Endodermal cell (in vitro differentiated cells): ENCODE measurements at regions not wholly inside any gene's neighbourhood (a gene's known extent, or its start where the extent isn't known, plus 50 kb on each side); places are given as distances from the start of the nearest gene placed in this dataset.

Experiments
- DNase-seq: peaks from one replicate; pipeline ENCODE4 v3.0.0-alpha.2; 2017
- H3K27ac ChIP-seq: 2 replicates; pipeline ENCODE4 v1.5.1; 2013; ENCODE audit warnings: mild to moderate bottlenecking, low read depth, low read length, moderate library complexity
- H3K27me3 ChIP-seq: 2 replicates; pipeline ENCODE4 v1.6.1; 2013; ENCODE audit warnings: mild to moderate bottlenecking, low read length, moderate library complexity; ENCODE audit not compliant: insufficient read depth, control insufficient read depth, poor library complexity, severe bottlenecking
- H3K36me3 ChIP-seq: 2 replicates; pipeline ENCODE4 v1.7.0; 2013; ENCODE audit warnings: mild to moderate bottlenecking, low read length, moderate library complexity; ENCODE audit not compliant: control insufficient read depth, insufficient read depth
- H3K4me1 ChIP-seq: one replicate; pipeline ENCODE4 v1.7.0; 2013; ENCODE audit warnings: low read length; ENCODE audit not compliant: control insufficient read depth, insufficient read depth
- H3K4me3 ChIP-seq: 2 replicates; pipeline ENCODE4 v1.5.1; 2013; ENCODE audit warnings: mild to moderate bottlenecking, low read length, moderate library complexity
- H3K9ac ChIP-seq: 2 replicates; pipeline ENCODE4 v1.6.1; 2013; ENCODE audit warnings: mild to moderate bottlenecking, low read length, moderate library complexity; ENCODE audit not compliant: poor library complexity, severe bottlenecking; ENCODE audit errors: extremely low read depth
- H3K9me3 ChIP-seq: 2 replicates; pipeline ENCODE4 v1.6.1; 2013; ENCODE audit warnings: mild to moderate bottlenecking, low read length, moderate library complexity; ENCODE audit not compliant: control insufficient read depth
- H3K27ac Mint-ChIP-seq: 2 replicates; pipeline ENCODE4 v1.8.0; 2020; ENCODE audit warnings: mixed read lengths
- H3K27me3 Mint-ChIP-seq: 2 replicates; pipeline ENCODE4 v1.8.0; 2021; ENCODE audit warnings: mild to moderate bottlenecking, mixed read lengths; ENCODE audit not compliant: insufficient read depth
- H3K36me3 Mint-ChIP-seq: 2 replicates; pipeline ENCODE4 v1.8.0; 2020; ENCODE audit warnings: low read depth, mixed read lengths
- H3K4me1 Mint-ChIP-seq: 2 replicates; pipeline ENCODE4 v1.8.0; 2020; ENCODE audit warnings: mixed read lengths
- H3K4me3 Mint-ChIP-seq: 2 replicates; pipeline ENCODE4 v1.8.0; 2020; ENCODE audit warnings: mild to moderate bottlenecking, moderate library complexity, mixed read lengths
- H3K9me3 Mint-ChIP-seq: 2 replicates; pipeline ENCODE4 v1.8.0; 2020; ENCODE audit warnings: mild to moderate bottlenecking, mixed read lengths
- WGBS, 2 experiments: methylation state at CpG; one replicate each; pipeline versions ENCODE4 v1.1.5 to v1.1.7; 2013; ENCODE audit warnings: missing lambda C conversion rate in 2 of 2, mixed read lengths in 1 of 2; ENCODE audit not compliant: insufficient coverage in 1 of 2, insufficient read length in 1 of 2; 5-methylcytosine and 5-hydroxymethylcytosine counted together
- TF ChIP-seq, protein P1 (sequence below): fragments of 200-600 bp; sonication (generic); conservative IDR thresholded peaks from 2 replicates; pipeline ENCODE4 v1.5.0; 2021; ENCODE audit warnings: antibody characterized with exemption, mild to moderate bottlenecking

DNA sequence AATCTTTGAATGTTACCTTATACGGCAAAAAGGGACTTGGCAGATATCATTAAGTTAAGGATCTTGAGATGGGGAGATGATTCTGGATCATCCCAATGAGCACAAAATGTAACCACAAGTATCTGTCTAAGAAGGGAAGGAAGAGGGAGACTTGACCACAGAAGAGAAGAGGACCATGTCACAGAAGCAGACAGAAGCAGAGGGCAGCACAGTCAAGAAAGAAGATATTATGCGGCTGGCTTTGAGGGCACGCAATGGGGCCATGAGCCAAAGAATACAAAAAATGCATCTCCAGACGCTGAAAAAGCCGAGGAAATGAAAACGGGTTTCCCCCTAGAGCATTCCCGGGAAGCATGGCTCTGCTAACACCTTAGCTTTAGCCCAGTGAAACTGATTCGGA, 225.3 kb downstream of the NR2F1-AS1 start:
- Mint-ChIP-seq H3K4me3 (no peak overlapping the region), H3K27ac (no peak overlapping the region), H3K9me3 (no peaks in the 10 kb centered on the region), H3K4me1 (peaks cover 5% of the 10 kb centered on the region), H3K36me3 (no peaks in the 10 kb centered on the region), H3K27me3 (no peaks in the 10 kb centered on the region)
- no peaks in the 10 kb centered on the region for H3K9me3 ChIP-seq
- no peak overlapping the region for H3K4me3 ChIP-seq
- WGBS, 2 experiments, result 92 to 97% methylated on average over 5 to 8 of the region's 8 CpGs
- no peaks in the 10 kb centered on the region for H3K27me3 ChIP-seq
- TF ChIP-seq, protein P1, sequence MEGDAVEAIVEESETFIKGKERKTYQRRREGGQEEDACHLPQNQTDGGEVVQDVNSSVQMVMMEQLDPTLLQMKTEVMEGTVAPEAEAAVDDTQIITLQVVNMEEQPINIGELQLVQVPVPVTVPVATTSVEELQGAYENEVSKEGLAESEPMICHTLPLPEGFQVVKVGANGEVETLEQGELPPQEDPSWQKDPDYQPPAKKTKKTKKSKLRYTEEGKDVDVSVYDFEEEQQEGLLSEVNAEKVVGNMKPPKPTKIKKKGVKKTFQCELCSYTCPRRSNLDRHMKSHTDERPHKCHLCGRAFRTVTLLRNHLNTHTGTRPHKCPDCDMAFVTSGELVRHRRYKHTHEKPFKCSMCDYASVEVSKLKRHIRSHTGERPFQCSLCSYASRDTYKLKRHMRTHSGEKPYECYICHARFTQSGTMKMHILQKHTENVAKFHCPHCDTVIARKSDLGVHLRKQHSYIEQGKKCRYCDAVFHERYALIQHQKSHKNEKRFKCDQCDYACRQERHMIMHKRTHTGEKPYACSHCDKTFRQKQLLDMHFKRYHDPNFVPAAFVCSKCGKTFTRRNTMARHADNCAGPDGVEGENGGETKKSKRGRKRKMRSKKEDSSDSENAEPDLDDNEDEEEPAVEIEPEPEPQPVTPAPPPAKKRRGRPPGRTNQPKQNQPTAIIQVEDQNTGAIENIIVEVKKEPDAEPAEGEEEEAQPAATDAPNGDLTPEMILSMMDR, result no peak
- no peak for DNase-seq
- H3K9ac ChIP-seq, result no peak overlapping the region
- H3K36me3 ChIP-seq, result no peaks in the 10 kb centered on the region
- no peak overlapping the region for H3K27ac ChIP-seq
- no peaks in the 10 kb centered on the region for H3K4me1 ChIP-seq

DNA sequence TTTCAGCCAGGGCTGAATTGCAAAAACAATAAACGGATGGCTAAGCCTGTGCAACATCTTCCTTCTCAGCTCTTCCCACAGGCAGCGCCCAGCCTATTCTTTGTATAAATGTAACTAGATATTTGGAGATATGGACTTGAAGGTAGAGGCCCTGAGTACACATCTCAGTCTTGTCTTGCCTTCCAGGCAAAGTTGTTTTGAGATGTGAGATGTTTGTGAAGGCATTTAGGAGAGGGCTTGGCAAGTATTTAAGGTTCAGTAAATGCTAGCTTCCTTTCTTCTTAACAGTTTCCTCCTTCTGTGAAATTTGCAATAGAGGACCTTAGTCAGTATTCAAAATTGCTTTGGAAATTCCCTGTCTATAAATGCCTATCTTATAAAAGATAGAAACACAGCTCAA, 228.8 kb downstream of the NR2F1-AS1 start:
- H3K4me3 ChIP-seq, result no peak overlapping the region
- H3K27ac ChIP-seq, result no peak overlapping the region
- Mint-ChIP-seq H3K4me3 (no peak overlapping the region), H3K36me3 (no peaks in the 10 kb centered on the region), H3K27ac (no peak overlapping the region), H3K4me1 (no peaks in the 10 kb centered on the region), H3K27me3 (no peaks in the 10 kb centered on the region), H3K9me3 (no peaks in the 10 kb centered on the region)
- H3K36me3 ChIP-seq, result no peaks in the 10 kb centered on the region
- TF ChIP-seq, protein P1, result no peak
- no peaks in the 10 kb centered on the region for H3K27me3 ChIP-seq
- no peaks in the 10 kb centered on the region for H3K9me3 ChIP-seq
- no peak for DNase-seq
- no peaks in the 10 kb centered on the region for H3K4me1 ChIP-seq
- 96% methylated on average over 2 of the region's 2 CpGs; no CpG with 5 or more reads in 1 of the 2 experiments for WGBS, 2 experiments
- H3K9ac ChIP-seq, result no peak overlapping the region

DNA sequence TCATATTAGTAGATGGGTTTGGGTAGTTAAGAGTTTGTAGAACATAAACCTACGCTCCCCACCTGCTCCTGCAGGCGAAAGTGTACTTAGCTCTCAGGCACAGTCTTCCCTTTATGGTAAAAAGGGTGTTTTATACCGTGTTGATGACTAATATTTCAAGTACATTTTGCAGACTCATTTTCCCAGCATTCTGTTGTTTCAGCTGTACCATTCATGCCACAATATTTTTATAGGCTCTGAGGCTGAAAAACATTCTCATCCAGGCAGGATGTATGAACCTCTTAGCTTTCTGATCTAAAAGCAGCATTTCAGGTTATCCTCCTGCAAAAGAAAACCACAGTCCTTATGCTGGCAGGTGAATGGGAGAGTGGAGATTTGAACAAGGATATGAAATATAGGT, 231.4 kb downstream of the NR2F1-AS1 start:
- Mint-ChIP-seq H3K4me1 (no peaks in the 10 kb centered on the region), H3K27ac (no peak overlapping the region), H3K9me3 (peaks cover 3% of the 10 kb centered on the region), H3K36me3 (no peaks in the 10 kb centered on the region), H3K4me3 (no peak overlapping the region), H3K27me3 (no peaks in the 10 kb centered on the region)
- TF ChIP-seq, protein P1, result no peak
- Histone ChIP-seq H3K9ac (no peak overlapping the region), H3K27me3 (no peaks in the 10 kb centered on the region), H3K36me3 (no peaks in the 10 kb centered on the region), H3K27ac (no peak overlapping the region), H3K4me3 (no peak overlapping the region), H3K4me1 (no peaks in the 10 kb centered on the region), H3K9me3 (no peaks in the 10 kb centered on the region)
- DNase-seq, result no peak
- 89 to 100% methylated on average over 2 to 3 of the region's 3 CpGs for WGBS, 2 experiments
